SW 1271 (cell line): ENCODE measurements at regions not wholly inside any gene's neighbourhood (a gene's known extent, or its start where the extent isn't known, plus 50 kb on each side); places are given as distances from the start of the nearest gene placed in this dataset.

ENCODE experiments used
- DNase-seq, 2 experiments: peaks; one replicate each; lab custom pipeline; 2025; lab: John Stamatoyannopoulos, UW

- no peak for DNase-seq
Measured at GRCh38 chr6:105815661-105816555, 270.2 kb upstream of the PRDM1 start.

DNA sequence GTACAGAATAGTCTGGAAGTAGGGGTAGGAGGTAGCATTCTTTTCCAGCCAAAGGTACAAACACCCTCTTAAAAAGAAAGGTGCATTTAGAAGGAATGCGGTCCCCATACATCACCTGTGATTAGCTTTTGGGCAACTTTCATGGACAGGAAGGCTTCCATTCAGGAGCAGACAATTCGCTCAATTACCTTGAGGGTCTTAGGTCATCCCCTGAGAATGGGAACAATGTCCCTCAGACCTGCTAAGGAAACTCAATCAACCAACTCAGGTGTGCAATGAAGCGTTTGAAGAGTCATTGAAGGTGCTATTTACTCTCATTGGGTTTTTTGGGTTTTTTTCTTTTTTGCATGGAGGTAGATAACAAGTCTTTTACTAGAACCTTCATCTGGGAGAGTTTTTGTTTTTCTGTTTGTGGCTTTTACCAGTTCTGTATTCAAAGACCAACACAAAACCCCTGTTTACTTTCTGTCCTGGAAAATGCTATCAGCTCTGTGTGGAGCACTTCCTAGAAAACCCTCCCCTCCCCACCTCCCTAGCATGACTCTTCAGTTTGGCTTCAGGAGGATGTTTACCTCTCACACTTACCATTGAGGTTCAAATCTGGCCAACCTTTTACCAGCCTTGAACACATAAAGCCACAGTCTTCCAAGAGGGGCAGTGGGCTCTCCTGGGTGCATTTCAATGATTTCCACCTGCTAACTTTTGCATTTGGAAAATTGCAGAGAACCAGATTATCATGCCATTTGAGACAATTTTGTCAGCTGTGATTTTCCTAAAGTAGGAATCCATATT is 271.2 kb upstream of the PRDM1 start:
- DNase-seq, result no peak

- no peak for DNase-seq
Measured at GRCh38 chr6:105810922-105811482, 275.1 kb upstream of the PRDM1 start.

DNA sequence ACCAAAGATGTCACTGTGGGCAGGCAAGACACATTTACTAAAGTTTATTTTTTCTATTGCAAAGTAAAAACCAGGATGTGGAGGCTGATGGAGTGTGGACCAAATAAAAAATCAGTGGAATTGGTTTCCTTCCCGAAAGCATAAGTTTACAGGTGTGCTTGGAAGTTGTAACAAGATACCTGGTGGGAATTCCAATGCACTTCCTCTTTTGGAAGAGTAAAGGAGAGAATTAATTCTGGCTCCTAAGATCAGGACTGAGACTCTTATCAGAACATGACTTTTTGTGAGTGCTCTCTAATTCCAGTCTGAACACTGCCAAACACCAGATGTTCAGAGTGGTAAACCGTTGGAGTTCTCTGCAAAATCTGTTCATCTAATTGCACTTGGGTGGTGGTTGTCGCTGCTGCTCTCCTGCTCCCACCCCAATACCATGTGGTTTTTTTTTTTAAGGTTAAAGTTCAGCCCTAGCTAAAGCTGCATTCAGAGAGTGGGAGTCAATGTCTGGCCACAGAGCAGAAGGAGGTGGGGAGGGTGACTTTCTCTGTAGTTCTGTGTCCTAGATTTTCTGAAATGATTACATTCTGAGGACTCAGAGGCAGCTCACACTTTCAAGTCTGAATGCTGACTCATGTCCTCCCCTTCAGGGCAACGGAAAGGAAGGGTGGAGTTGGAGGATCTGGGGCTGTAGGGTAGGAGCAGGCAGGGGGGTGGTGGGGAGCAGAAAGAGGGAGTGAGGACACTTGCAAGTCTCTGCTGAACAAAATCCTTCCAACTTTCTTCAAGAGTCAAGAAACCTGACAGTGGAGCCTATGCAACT is 275.8 kb upstream of the PRDM1 start:
- peak; percentile 17 to 77 for DNase-seq

DNA sequence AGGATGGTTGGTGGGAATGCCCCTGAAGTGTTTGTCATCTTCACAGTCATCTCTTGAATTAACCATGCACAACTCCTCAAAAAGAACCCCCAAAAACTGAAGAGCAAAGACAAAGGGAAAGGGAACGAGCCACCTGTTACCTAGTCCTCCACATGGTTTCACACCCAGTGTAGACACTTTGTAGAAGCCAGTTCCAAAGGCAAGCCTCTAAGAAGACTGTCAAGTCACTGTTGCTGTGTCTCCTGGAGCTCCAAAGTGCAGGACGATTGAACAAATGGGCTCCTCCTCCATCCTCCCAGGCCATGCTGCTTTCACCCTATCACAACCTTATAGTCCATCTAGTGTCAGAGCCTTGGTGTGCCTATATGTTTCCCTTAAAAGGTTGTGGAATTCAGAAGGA is 277.6 kb upstream of the PRDM1 start:
- no peak for DNase-seq

GRCh38 chr6:105807905-105808304 is 278.2 kb upstream of the PRDM1 start:
- DNase-seq, result no peak

DNA sequence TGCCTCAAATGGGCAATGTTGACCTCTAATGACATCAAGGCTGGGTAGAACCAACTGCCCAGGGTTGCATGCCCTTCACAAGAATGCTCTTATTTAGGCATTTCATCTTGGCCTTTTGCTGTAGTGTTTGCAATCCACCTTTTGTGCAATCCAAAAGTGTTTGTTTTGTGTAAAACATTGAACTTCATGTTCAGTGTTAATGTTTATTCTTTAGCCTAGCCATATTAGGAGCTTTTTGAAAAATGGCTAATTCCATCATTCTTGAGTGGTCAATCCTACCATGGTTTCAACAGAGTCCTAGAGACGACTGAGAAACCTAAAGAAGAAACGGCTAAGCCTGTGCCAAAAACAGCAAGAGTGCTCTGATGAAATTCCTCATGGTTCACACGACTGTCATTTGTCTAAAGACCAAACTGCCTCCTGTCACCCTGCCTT is 279.6 kb upstream of the PRDM1 start:
- no peak for DNase-seq

- peak in 1 of 2 experiments; percentile 4 for DNase-seq
Measured at GRCh38 chr6:105805501-105806023, 280.6 kb upstream of the PRDM1 start.

DNA sequence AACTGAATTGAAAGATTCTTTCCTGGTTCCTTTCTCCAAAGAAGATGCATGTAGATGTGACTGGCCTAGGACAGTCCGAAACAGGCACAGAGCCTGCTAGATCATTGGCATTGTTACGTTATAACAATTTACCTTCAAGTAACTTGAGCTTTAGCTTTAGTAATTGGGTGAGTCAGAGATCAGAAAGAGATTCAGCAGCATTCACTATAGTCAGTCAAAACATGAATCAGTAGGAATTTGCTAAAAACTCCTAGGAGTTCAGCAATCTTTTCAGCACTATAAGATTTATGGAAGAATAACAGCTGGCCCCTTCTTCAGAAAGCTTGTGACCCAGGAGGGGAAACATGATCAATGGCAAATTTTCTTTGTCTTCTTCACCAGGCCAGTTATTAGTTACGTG is 281.7 kb upstream of the PRDM1 start:
- DNase-seq, result no peak

DNA sequence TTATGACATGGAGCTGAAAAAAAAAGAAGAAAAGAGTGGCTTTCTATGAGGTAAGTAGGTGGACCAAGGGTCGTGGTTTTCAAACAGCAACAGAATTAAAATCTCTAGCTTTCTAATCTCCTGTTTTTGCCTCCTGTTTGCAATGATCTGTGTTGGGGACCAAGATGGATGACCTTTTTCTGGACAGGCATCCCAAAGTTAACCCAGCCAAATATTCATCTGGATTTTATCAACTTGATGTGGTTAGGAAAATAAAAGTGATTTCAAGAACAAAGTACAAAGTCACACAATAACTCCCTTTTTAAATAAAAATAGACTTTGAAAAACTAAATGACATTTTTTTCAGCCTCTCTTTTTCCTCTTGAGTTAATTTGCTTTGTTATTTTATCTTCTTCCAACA is 282.1 kb upstream of the PRDM1 start:
- DNase-seq, result no peak

DNA sequence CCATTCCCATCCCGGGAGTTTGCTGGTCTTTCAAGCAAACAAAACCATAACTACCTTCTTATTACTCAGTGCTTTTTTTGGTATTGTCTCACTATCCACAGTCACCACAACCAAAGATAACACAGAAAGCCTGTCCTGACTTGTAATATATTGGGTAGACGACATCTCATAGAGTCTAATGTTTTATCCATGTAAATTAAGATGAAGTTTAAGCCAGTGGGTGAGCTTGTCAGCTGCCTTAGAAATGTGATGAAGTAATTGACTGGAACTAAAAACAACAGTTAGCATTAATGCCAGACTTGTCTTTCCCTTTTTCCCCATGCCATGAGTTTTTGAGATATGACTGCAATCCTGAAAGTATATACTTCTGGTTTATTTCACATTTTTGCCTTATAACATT is 282.7 kb upstream of the PRDM1 start:
- DNase-seq, result no peak

DNA sequence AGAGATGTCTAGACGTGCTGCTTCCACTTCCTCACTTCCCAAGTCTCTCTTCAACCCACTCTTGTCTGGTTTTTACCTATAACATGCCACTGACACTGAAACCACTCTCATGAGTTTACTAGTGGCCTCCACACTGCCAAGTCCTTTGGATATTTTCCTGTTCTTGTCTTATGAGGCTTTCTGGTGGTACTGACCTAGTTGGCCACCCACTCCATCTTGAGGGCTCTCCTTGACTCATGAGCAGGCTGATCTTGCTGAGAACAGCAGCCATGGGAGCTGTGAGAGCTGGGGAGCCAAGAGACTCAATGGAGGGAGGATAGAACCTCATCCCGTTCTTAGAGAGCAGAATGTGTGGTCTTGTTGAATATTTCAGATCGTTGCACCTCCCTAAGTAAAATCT is 283.4 kb upstream of the PRDM1 start:
- no peak for DNase-seq

DNA sequence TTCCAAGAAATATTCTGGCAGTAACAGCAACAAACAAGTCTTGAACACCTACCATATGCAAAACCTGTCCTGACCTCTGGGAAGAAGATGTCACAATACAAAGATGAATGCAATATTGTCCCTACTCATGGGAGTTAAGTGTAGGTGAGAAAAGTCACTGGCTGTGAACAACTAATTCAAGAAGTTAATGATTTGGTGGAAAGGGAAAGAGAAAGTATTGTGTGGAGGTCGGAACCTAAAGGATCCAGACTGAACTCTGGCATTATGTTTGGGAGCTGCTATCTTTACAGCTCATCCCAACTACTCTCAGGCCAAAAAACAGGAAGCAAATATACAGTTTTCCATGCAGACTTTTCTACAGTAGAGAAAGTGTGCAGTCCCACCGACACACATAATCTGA is 285.3 kb upstream of the PRDM1 start:
- DNase-seq, result no peak

DNA sequence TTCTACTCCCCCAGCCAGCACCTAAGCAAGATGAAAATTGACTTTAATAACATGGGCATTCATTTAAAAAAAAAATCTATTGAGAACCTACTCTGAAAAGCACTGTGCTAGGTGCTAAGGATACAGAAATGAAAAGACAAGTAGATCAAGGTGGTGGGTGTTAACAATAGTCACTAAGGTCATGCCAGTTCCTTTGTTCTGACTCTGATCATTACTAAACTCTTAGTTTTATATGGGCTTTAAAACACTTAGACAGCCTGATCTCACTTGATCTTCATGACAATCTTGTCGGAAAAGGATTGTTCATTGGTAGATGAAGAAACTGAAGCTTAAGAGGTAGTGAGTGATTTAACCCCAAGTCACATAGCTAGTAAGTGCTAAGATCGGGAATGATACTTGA is 285.7 kb upstream of the PRDM1 start:
- no peak for DNase-seq

GRCh38 chr6:105799056-105799455 is 287.1 kb upstream of the PRDM1 start:
- no peak for DNase-seq

DNA sequence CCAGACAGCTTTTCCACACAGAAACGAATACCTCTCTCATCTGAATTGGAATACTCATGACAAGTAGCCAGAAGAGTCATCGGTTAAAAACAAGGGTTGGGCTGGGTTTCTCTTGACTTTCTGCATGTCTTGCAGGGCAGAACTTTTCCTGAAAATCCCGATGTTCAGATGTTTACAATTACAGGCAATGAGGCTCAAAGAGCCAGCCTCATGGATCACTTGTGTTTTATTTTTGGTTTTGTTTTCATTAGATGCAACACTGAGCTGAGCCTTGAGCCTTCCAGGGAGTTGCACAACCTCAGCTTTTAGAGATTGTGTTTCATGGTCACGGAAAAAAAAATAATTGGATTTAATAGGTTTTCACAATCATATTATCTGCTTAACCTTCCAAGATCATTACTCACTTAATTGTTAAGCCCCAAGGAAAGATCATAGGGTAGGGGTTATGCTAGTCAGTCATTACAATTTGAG is 288.1 kb upstream of the PRDM1 start:
- DNase-seq, result no peak

DNA sequence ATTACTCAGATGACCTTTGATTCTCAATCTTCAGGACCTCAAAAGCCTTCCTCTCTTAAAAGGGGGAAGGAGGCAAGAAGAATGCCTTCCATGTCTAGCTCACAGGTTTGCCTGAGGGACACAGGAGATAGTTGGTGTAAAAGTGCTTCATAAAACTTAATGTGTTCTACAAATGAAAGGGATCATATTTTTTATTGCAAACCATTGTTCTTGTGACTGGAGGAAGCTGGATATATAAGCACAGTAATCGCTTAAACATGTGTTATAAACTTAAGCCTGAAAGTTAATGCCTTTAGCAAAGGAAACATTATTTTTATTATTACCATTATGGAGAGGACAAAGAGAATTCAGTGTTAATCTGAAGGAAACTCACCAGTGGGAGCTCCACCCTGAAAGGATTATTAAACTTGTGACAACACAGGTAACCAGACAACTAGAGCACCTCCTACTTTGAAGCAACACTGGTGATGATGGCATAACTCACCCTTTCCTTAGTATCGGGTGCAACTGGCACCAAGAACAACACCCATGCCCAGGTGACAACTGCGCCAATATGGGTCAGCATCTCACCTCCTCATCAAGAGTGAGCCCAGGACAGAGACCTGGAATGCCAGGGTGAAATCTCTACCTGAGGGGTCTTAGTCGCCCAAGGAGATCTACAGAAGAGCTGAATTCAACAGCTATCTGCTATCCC is 288.7 kb upstream of the PRDM1 start:
- DNase-seq, result no peak

DNA sequence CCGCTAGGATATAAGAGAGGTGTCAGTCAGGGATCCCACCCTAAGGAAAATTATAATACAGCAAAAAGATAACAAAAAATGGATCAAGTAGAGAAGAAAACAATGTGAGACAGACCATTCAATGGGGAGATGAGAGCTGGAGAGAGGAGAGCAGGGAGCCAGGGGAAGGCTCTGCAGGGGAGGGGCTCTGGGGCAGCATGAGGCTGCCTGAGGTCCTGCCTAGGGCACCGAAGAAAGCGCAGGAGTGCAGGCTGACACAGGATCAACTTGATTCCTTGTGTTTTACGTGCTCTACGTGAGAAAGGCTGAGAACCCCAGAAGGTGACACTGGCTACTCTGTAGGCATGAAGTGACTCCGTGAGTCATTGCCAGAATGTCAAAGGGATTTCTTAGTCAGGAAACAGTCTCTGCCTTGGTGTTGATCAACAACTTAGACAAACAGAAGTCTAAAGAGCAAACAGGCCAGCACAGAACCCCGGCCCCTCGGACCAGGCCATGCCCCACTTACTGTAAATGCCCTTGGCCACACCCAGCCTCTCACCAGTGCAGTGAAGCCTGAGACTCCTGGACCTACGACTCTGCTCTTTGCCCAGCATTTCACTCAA is 290.1 kb upstream of the PRDM1 start:
- no peak for DNase-seq

GRCh38 chr6:105795366-105795765 is 290.8 kb upstream of the PRDM1 start:
- DNase-seq, result no peak

- no peak for DNase-seq
Measured at GRCh38 chr6:105794870-105795269, 291.3 kb upstream of the PRDM1 start.

- no peak for DNase-seq
Measured at GRCh38 chr6:105794239-105794638, 291.9 kb upstream of the PRDM1 start.
